Fibroblast of gingiva (primary cell): ENCODE measurements at regions not wholly inside any gene's neighbourhood (a gene's known extent, or its start where the extent isn't known, plus 50 kb on each side); places are given as distances from the start of the nearest gene placed in this dataset.

Source experiments
- DNase-seq: peaks from one replicate; pipeline ENCODE4 v3.0.0-alpha.2; 2011; ENCODE audit warnings: low read depth

DNA sequence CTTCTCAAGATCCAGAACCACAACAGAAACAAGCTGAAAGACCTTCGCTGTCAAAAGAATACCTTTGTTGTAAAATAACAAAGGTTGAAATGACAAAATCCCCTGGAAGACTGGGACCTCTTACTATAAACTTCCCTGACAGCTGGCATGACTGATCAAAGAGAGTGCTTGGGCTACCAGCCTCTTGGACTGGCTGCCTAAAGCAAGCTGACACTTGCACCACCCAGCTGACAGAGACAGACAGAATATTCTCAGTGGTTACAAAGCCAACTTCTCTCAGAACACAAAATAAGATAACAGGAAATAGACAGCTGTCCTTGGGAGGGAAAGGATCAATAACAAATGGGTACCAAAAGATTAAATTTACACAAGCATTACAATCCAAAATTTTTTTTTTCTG lies 241.7 kb upstream of the SPOCK3 start:
- no peak for DNase-seq

DNA sequence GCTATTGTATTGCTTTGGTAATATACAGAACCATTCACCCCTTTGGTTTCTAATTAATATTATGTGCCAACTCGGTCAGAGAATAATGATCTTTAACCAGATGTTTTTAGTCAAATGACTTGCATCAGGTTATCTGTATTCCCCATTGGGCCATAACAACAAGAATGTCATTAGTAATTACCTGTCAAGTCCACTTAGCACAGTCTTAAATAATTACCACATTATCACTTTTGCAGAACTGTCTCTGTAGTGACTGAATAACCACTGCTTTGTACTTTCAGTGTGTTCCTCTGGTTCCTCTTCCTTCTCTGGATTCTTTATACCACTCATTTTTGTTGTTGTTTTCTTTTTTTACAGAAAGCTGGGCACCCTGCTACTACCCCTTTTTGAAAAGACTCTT lies 257.7 kb upstream of the SPOCK3 start:
- no peak for DNase-seq

DNA sequence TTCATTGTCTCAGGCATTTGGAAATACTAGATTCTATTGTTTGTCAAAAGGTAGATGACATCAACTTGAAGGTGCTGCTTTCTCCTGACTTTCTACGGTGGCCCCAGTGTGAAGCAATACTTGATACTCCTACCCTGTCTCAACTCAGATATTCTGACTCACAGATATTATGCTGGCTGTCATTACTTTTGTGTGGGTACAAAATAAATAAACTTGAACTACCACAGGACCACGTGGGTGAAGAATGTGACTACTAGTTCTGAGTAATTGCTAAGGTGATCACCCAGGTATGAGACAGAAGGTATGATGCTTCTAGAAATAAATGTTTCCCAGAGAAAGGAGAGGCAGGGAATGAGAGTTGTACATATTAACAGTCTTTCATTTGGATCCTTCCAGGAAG lies 275.3 kb upstream of the SPOCK3 start:
- no peak for DNase-seq

DNA sequence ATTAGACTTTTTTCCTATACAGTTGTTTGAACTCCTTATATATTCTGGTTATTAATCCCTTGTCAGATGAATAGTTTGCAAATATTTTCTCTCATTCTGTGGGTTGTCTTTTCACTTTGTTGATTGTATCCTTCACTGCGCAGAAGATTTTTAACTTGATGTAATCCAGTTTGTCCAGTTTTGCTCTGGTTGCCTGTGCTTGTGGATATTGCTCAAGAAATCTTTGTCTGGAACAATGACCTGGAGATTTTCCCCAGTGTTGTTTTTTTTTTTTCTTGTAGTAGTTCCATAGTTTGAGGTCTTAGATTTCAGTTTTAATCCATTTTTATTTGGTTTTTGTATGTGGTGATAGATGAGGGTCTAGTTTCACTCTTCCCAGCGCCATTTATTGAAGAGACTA lies 289.8 kb upstream of the SPOCK3 start:
- no peak for DNase-seq

DNA sequence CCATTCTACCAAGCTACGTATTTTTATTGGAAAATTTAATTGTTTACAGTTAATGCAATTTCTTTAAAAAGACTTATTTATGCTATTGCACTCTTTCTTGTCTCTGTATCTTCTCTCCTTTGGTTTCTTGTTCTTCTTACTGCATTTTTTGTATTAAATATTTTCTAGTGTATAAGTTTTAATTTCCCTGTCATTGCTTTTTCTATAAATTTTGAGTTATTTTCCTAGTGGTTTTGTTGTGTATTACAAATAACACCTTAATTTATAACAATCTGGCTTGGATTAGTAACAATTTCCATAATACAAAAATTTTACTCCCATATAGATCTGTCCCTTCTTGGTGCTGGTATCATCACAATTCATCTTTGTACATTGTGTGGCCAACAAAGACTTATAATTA lies 303.5 kb upstream of the SPOCK3 start:
- no peak for DNase-seq

DNA sequence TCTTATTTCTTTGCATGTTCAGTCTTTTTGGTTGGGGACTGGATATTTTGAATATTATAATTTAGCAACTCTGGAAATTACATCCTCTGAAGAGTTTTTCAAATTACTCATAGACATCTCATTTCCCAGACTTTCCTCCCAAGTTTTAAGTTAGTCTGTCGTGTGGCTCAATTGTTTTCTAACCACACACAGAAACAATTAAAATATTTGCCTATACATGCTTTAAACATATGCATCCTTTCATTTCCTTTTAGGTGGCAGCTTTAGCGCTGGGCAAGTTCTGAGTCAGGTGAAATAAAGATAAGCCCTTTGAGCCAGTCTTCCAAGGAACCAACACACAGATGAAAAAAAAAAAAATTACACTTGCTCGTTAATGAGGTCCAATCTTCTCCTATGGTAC lies 307.0 kb upstream of the SPOCK3 start:
- no peak for DNase-seq

DNA sequence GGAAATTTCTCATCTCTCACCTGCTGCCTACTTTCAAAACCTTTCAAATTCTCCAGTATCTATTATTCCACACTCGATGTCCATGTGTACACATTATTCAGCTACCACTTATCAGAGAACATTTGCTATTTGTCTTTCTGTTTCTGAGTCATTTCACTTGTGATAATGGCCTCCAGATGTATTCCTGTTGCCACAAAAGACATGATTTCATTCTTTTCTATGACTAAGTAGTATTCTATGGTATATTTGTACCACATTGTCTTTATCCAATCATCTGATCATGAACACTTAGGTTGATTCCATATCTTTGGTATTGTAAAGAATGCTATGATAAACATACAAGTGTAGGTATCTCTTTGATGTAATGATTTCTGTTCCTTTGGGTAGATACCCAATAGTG lies 310.1 kb upstream of the SPOCK3 start:
- DNase-seq, result no peak

DNA sequence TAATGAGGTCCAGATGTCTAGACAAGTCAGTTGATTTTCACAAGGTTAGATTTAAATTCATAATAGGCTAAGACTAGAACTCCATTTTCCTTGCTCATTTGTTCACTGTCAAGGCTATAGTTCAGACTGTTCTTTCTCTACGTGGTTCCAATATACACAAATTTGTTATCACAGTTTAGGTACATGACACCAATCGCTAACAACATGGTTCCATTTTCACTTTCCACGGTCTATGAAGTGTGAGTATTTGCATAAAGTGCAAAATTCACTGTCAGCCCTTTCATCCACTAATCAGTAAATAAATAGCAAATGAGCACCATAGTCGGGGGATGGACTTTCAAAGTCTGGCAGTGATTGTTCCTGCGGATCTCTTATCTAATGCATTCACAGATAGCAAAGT lies 315.7 kb upstream of the SPOCK3 start:
- DNase-seq, result no peak

DNA sequence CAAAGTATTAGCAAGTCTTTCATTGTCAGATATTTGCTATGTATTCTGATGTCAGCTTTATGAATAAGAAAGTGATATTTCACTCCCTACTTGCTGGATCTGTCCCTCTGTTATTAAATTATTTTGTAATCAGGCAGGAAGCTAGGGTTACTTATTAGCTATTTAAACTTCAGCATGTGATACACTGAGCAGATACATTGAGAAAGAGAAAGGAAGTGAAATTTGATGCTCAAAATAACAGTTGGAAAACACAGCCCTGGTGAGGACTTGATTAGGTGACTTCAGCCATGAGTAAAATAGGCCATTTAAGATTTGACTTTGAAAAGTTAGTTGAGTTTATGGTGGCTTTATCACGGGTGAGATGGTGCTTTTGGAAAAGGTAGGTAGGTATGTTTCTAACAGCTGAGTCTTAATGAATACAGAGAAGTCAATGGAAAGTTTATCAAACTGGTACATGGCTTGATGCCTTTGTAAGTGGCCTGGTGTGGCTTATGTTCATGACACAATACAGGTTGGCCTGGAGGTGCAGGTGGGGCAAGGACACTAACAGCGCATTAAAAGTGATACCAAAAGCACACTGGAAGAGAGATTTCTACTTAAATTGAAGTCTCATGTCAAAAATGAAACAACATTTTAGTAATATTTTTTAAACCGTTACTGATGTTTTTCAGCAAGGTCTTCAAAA lies 321.2 kb upstream of the SPOCK3 start:
- DNase-seq, result no peak

DNA sequence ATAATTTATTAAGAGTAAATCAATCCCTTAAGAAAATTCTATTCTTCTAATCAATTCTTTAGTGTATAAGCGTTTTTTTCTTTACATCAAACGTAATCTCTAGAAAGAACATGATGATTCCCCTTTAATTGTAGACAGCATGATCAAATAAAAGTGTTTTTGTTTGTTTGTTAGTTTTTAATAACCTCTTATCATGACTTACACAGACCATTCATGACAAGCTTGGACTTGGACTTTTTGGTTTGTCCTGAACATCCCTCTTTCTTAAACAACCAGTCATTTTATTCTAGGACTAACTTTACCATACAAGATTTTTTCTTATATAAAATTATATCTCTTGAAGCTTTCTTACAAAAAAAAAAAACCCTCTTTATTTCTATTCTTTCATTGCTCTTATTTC lies 344.6 kb upstream of the SPOCK3 start:
- DNase-seq, result no peak

DNA sequence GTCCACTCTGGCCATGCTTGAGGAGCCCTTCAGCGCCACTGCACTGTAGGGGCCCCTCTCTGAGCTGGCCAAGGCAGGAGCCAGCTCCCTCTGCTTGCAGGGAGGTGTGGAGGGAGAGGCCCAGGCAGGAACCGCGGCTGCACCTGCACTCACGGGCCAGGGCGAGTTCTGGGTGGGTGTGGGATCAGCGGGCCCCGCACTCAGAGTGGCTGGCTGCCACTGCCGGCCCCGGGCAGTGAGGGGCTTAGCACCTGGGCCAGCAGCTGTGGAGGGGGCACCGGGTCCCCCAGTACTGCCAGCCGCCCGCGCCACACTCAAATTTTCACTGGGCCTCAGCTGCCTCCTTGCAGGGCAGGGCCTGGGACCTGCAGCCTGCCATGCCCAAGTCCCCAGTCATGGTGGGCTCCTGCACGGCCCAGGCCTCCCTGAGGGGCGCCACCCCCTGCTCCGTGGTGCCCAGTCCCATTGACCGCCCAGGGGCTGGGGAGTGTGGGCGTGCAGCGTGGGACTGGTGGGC lies 347.2 kb upstream of the SPOCK3 start:
- no peak for DNase-seq

DNA sequence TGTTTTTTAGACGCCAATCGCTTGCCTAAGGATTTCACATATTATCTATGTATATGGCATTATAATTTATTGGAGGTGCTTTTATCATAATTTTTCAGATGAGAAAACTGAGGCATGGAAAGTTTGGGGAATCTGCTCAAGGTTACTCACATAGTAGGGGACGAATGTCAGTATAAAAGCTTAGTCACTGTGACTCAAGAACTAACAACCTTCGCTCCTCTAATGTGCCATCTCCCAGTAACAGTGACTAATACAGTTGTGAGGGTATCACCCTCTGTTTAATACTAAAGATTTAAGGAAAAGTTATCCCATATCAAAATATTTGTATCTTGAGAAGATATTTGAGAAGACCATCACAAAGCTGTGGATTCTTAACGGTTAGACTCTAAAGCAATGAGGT lies 353.1 kb upstream of the SPOCK3 start:
- no peak for DNase-seq

DNA sequence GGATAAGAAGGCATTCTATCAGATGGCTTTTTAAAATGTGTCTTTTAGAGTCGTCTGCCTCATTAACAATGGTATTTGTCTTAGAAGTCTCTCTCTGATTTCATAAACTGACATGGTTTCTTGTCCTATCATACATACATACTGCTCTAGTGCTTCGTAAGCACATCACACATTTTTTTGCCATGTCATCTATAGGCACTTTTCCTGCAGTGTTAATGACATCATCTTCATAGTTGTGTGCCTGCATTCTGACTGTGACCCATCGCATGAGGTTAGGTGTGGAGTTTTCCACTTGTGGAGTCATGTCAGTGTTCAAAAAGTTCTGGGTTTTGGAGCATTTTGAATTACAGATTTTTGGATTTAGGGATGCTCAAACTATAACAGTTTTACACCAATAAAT lies 361.6 kb upstream of the SPOCK3 start:
- DNase-seq, result no peak

DNA sequence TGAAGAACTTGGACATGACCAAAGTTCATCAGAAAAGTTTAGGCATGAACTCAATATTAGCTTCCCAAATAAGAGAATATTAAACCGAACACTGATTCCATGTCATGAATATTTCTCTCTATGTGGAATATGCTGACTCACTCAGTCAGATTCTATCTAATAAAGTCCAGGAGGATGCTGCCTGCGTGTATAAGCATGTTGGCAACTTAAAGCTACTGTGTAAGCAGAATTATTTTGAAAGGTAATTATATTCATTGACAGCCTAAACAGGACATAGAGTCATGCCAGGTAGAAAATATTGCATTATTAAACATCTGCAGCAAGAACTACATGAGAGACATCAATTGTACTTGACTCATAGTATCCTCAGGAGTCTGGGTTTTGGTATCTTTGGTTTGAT lies 367.9 kb upstream of the SPOCK3 start:
- no peak for DNase-seq

DNA sequence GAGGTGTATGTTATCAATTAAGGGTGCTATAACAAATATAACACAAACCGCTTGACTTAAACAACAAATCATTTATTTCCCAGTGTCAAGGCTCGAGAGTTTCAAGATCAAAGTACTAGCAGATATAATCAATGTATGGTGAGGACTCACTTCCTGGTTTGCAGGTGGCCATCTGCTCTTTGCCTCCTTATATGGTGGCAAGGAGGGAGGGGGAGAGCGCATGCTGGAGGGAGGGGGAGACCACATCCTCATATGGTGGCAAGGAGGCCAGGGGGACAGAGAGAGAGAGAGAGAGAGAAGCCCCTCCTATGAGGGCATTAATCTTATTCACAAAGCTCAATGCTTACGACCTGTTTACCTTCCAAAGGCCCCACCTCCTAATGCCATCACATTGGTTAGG lies 372.3 kb upstream of the SPOCK3 start:
- DNase-seq, result no peak

DNA sequence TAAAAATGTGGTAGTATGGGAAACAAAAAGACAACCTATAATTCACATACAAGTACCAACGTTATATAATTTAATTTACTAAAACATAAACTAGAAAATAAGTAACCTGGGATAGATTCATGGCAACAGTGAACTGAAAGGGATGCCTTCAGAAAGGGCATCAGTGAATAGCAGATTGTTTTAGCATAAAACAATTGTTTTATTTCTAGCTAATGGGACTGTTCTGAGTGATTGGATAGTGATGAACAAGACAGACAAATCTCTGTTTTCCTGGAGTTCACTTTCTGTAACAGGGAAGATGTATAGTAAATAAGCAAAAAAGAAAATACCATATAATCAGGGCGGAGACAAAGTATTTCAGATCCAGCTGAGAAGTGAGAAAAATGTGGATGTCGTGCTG lies 379.1 kb upstream of the SPOCK3 start:
- no peak for DNase-seq

DNA sequence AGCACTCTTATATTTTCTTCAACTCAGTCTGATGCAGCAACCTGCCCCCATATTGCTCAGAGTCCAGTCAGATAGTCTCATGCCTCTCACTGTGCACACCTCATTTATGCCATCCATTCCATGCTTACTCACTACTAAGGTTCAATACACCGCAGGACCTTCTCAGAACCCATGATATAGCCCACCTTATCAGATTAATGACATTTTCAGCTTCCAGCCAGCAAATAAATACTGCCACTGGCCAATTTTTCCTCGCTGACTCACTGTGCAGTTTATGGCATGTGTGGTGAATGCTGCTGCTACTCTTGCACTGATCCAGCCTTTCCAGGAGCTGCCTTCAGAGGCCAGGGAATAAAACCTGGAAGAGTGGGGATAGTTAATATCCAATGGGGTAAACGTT lies 380.6 kb upstream of the SPOCK3 start:
- no peak for DNase-seq

DNA sequence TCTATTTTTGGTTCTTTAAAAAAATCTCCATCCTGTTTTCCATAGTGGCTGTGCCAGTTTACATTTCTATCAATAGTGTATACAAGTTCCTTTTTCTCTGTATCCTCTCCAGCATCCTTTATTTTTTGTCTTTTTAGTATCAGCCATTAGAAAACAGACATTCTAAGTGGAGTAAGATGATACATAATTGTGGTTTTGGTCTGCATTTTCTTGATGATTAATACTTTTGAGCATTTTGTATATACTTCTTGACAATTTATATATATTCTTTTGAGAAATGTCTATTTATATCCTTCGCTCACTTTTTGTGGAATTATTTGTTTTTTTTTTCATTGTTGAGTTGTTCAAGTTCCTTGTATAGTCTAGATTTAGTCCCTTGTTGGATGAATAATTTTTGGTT lies 382.2 kb upstream of the SPOCK3 start:
- no peak for DNase-seq

DNA sequence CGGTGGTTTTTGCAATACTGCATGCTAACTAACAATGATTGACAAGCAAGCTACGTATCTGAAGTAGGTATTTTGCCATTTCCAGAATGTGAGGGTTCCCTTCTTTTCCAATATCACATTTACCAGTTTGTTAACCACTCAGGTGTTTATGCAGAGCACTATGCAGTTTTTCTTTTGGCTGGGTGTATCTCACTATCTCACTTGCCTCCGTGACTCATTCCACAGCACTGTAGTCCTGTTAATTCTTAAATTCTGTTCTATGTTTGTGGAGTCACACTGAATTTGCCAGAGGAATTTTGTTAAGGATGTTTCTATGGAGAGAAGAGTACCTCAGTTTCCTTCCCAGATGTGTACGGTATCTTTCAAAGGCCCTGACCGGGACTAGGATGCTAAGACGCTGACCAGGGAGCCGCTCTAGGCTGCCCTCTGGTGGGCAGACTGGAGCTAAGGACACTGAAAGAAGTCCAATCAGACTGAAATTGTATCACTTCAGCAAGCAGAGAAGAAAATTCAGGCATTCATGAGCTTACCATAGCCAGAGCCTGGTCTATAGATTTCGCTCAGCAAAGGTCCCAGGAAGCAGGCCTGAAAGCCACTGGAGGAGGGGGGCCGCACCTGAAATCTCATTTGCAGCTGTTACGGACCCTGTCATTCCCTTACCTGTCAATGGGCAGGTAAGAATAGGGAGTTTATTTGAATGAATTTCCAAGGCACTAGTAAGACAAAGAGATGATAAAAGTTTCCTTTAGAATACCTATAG lies 388.4 kb upstream of the SPOCK3 start:
- DNase-seq, result peak; percentile 1

DNA sequence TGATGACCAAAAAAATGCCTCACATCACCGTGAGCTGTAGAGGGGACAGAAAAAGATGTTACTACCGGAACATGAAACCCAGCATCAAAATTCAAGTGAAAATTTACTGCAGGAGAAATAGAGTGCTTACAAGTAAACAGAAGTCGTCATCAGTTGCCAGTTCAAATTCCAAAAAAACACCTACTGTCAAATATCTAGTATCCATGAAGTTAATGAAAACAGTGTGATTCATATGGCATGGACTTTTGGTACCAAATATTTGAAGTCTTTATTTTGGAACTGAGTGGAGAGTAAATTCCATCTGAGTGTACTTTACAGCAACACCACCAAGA lies 388.9 kb upstream of the SPOCK3 start:
- DNase-seq, result no peak

DNA sequence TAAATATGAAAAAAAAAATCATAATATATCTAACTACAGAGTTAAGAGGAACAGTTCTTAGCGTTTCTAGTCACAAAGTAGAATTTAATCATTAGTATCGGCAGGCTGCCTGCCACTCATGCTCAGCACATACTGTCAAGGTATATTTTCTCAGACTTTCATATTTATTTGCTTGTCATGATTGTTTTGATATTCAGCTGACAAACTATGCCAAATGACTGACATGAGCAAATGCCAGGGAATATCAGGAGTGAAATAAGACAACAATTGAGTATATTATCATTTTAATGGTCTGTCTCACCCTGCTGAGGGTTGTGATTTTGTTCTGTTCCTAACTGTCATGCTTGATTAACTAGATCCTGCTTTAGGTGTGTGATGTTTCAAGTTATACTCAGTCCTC lies 395.0 kb upstream of the SPOCK3 start:
- no peak for DNase-seq

DNA sequence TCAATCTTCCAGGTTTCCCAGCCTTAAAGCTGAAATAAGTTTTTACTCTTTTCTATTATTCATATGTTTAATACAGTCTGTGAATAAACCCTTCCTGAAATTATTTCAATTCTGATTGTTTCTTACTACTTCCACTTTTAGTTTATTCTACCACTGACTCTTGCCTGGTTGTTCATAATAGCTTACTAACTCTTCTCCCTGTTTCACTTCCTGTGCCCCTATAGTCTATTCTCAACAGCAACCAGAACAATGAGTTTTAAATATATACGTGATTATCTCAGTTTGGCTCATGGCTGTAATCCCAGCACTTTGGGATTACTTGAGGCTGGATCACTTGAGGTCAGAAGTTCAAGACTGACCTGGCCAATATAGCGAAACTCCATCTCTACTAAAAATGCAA lies 408.0 kb upstream of the SPOCK3 start:
- DNase-seq, result no peak

DNA sequence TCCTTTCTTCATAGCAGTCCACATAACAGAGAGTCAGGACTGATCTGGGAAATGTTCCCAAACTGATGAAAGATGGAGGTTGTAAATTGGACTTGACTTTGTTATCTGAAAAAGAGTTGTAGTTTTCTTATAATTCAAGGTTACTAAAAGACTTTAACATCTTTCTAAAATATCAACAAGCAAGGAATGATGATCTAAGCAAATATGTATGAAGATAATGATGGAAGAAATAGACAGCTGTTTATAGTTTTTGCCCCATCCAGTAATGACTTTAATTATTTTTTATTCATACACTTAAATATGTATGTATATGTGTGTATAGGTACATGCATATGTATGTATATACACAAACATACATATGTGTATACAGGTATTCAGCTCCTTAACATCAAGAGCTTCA lies 411.1 kb upstream of the SPOCK3 start:
- no peak for DNase-seq

DNA sequence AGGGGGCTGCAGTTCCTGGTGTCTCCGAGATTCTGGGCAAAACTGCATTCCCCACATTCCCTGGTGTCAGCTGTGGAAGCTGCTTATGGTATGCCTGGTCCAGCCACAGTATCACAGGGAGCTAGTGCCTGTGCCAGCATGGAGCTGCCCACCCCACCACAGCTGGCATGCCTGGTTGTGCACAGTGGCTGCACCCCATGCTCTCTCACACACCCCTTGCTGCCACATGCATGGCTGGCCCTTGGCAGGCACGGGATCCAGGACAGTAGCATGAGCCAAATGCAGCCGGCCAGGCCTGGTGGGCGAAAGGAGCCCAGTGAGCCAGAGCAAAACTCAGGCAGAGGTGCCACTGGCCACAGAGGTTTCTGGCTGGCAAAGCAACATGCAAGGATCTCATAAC lies 418.0 kb upstream of the SPOCK3 start:
- DNase-seq, result no peak
